ENCODE measurements at regions not wholly inside any gene's neighbourhood (a gene's known extent, or its start where the extent isn't known, plus 50 kb on each side); places are given as distances from the start of the nearest gene placed in this dataset.

DNA sequence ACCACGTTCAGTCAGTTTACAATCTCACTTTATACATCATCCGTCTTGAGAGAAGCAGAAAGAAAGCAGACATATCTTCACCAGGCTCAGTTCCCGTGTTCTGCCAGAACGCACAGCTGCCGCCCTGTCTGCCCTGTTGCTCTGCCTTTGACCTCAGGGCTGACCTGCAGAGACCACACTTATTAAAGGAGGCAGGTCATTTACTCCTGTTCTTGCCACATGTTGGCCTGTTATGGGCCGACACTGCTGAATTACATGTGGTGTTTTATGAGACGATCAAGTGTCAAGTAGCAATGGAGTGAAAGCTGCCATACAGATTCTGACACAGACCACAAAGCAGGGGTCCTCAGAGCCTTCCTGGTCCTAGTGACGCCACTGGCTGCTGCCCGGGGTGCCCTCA lies 232.2 kb downstream of the TTC32 start:
- TF ChIP-seq CTCF (IDR thresholded peaks at IDR 0.05; ENCODE audit: insufficient read depth, low read length, poor library complexity, severe bottlenecking): no peak
- H3K36me3 ChIP-seq (ENCODE audit: control insufficient read depth, insufficient read depth, low read length): no peaks in the 10 kb centered on the region
- no peak overlapping the region for H3K4me3 ChIP-seq (replicated peaks; ENCODE audit: low read depth, low read length)
- DNase-seq (ENCODE audit: extremely low read depth, insufficient read length): no peak
- no peaks in the 10 kb centered on the region for H3K27me3 ChIP-seq (replicated peaks; ENCODE audit: control insufficient read depth, insufficient read depth, low read length)

GRCh38 chr2:19669126-19669525 lies 232.7 kb downstream of the TTC32 start:
- TF ChIP-seq CTCF (IDR thresholded peaks at IDR 0.05; ENCODE audit: insufficient read depth, low read length, poor library complexity, severe bottlenecking): no peak

DNA sequence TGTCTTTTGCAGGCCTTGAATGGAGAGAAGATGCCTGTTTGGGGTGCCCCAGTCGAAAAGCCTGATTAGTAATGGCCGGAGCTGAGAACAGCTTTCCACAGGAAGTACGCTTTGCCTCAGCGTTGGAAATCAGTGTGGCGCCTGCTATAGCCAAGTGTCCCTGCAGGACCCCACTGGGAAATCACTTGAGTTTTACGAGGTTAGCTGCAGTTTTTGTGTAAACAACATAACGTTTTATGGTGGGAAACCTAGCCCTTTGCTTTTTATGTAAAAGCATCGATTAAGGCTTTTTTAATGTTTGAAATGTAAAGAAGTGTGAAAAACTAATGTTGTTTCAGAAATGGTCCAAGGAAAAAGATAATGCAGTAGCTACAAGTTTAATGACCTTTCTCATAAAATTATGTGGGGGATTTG lies 234.2 kb downstream of the TTC32 start:
- H3K4me3 ChIP-seq (replicated peaks; ENCODE audit: low read depth, low read length): no peak overlapping the region
- no peak for TF ChIP-seq CTCF (IDR thresholded peaks at IDR 0.05; ENCODE audit: insufficient read depth, low read length, poor library complexity, severe bottlenecking)
- H3K36me3 ChIP-seq (ENCODE audit: control insufficient read depth, insufficient read depth, low read length): no peaks in the 10 kb centered on the region
- H3K27me3 ChIP-seq (replicated peaks; ENCODE audit: control insufficient read depth, insufficient read depth, low read length): no peaks in the 10 kb centered on the region
- no peak for DNase-seq (ENCODE audit: extremely low read depth, insufficient read length)

More at GRCh38 chr2:19669126-19669525, 232.7 kb downstream of the TTC32 start:
- Histone ChIP-seq H3K36me3 (ENCODE audit: control insufficient read depth, insufficient read depth, low read length) (no peaks in the 10 kb centered on the region), H3K4me3 (replicated peaks; ENCODE audit: low read depth, low read length) (no peak overlapping the region), H3K27me3 (replicated peaks; ENCODE audit: control insufficient read depth, insufficient read depth, low read length) (no peaks in the 10 kb centered on the region)
- DNase-seq (ENCODE audit: extremely low read depth, insufficient read length): no peak

DNA sequence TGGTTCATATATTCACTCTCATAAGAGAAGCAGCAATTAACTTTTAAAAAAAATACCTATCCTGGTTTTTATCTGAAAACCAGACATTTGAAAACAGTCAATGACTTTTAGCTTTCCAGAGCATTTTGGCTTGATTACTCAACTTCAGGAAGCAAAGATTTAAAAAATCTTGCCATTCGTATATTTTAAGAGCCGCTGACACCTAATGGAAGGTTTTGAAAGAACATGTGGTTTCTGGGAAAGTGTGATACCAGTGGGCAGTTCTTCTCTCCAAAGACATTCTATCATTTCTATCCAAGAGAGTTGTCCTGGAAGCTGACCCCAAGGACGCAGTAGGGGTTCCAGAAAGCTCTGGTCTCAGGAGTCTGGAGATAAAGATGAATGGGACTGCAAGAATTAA lies 234.7 kb downstream of the TTC32 start:
- TF ChIP-seq CTCF (IDR thresholded peaks at IDR 0.05; ENCODE audit: insufficient read depth, low read length, poor library complexity, severe bottlenecking): no peak
- DNase-seq (ENCODE audit: extremely low read depth, insufficient read length): no peak

DNA sequence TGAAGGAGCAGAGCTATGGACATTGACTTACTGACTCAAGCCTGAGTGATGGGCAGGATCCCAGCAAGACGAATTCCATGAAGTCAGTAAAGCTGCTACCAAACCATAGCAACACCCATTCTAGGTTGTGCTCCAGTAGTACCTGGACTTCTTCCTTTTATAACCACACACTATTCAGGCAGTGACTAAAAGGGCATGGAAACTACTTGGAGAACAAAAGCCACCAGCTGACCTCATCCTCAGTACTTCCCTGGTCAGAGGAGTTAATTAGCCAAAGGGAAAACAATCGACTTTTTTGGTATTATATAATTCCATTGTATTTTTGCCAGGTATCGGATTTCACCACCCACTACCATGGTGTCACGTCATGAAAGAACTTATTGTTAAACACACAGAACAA lies 237.1 kb downstream of the TTC32 start:
- DNase-seq (ENCODE audit: extremely low read depth, insufficient read length): no peak
- H3K27me3 ChIP-seq (replicated peaks; ENCODE audit: control insufficient read depth, insufficient read depth, low read length): no peaks in the 10 kb centered on the region
- no peak for TF ChIP-seq CTCF (IDR thresholded peaks at IDR 0.05; ENCODE audit: insufficient read depth, low read length, poor library complexity, severe bottlenecking)
- H3K36me3 ChIP-seq (ENCODE audit: control insufficient read depth, insufficient read depth, low read length): no peaks in the 10 kb centered on the region
- no peak overlapping the region for H3K4me3 ChIP-seq (replicated peaks; ENCODE audit: low read depth, low read length)

More for the DNA sequence above, 234.7 kb downstream of the TTC32 start:
- Histone ChIP-seq H3K27me3 (replicated peaks; ENCODE audit: control insufficient read depth, insufficient read depth, low read length) (no peaks in the 10 kb centered on the region), H3K4me3 (replicated peaks; ENCODE audit: low read depth, low read length) (no peak overlapping the region), H3K36me3 (ENCODE audit: control insufficient read depth, insufficient read depth, low read length) (no peaks in the 10 kb centered on the region)
